MCF 10A (cell line): ENCODE measurements at regions not wholly inside any gene's neighbourhood (a gene's known extent, or its start where the extent isn't known, plus 50 kb on each side); places are given as distances from the start of the nearest gene placed in this dataset.

Source experiments
- BruUV-seq: library from RNA; stranded (reverse); fragments of 400-500 nt; replicated peaks from 2 replicates; lab custom pipeline; 2021; lab: Mats Ljungman, UMichigan
- CTCF ChIA-PET: fragments of 300-600 bp; sonication (Branson Sonifier 250); formaldehyde crosslinking; extraction: SDS; loops from one replicate; lab custom pipeline; 2021; ENCODE audit warnings: antibody characterized with exemption, inconsistent platforms; lab: Yijun Ruan, JAX
- POLR2A ChIA-PET: fragments of 300-600, 350-650 bp; sonication (Branson Sonifier 250); formaldehyde crosslinking; extraction: SDS; loops from one replicate; lab custom pipeline; 2020; ENCODE audit warnings: antibody characterized with exemption, inconsistent platforms; lab: Yijun Ruan, JAX
- DNase-seq: peaks from one replicate; pipeline ENCODE4 v3.0.0-alpha.2; 2018; ENCODE audit not compliant: unreplicated experiment
- H3K27ac Mint-ChIP-seq: one replicate; pipeline ENCODE4 v1.8.0; 2022; ENCODE audit warnings: mild to moderate bottlenecking, low read depth, mixed read lengths; ENCODE audit not compliant: unreplicated experiment
- H3K27me3 Mint-ChIP-seq: one replicate; pipeline ENCODE4 v1.8.0; 2022; ENCODE audit warnings: mixed read lengths; ENCODE audit not compliant: insufficient read depth, unreplicated experiment
- H3K36me3 Mint-ChIP-seq: one replicate; pipeline ENCODE4 v1.8.0; 2022; ENCODE audit warnings: mild to moderate bottlenecking, moderate library complexity, mixed read lengths; ENCODE audit not compliant: insufficient read depth, unreplicated experiment
- H3K4me1 Mint-ChIP-seq: one replicate; pipeline ENCODE4 v1.8.0; 2022; ENCODE audit warnings: mixed read lengths; ENCODE audit not compliant: insufficient read depth, unreplicated experiment
- H3K4me3 Mint-ChIP-seq: one replicate; pipeline ENCODE4 v1.8.0; 2022; ENCODE audit warnings: mild to moderate bottlenecking, moderate library complexity, mixed read lengths; ENCODE audit not compliant: unreplicated experiment
- H3K9me3 Mint-ChIP-seq: one replicate; pipeline ENCODE4 v1.8.0; 2022; ENCODE audit warnings: mixed read lengths; ENCODE audit not compliant: unreplicated experiment
- intact Hi-C: fragments of 100-400 bp; cut with micrococcal nuclease; formaldehyde crosslinking; loops from 2 replicates; pipeline ENCODE4 v1.14.1; 2022
- TF ChIP-seq, protein P1 (sequence below): fragments of 200-600 bp; IDR thresholded peaks from one replicate; pipeline ENCODE4 v1.8.0; 2022; ENCODE audit warnings: antibody characterized with exemption, mild to moderate bottlenecking; ENCODE audit not compliant: unreplicated experiment

DNA sequence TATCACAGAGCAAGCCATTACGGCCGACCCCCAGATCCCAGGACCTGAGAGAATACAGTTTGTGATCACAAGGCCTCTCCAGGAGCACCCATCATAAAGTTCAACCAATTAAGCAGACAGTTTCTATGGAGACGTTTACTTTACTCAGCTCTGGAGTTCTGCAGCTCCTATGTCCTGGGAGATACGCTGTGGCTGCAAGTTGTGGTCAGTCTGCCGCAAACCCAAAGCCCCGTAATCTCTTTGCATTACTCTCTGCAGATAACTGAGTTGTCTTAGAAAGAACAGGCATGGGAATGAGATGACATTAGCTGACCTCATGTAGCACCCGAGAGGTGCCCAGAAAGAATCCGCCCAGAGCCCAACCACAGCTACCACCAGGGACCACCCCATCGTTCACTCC, 305.1 kb downstream of the FGFR2 start:
- no peak overlapping the region for H3K4me3 Mint-ChIP-seq
- no peak for DNase-seq
- no peaks in the 10 kb centered on the region for H3K36me3 Mint-ChIP-seq
- CTCF ChIA-PET = no interaction called here
- H3K9me3 Mint-ChIP-seq = no peaks in the 10 kb centered on the region
- BruUV-seq = no TSS peak
- H3K4me1 Mint-ChIP-seq = peaks cover 2% of the 10 kb centered on the region
- TF ChIP-seq, protein P1, sequence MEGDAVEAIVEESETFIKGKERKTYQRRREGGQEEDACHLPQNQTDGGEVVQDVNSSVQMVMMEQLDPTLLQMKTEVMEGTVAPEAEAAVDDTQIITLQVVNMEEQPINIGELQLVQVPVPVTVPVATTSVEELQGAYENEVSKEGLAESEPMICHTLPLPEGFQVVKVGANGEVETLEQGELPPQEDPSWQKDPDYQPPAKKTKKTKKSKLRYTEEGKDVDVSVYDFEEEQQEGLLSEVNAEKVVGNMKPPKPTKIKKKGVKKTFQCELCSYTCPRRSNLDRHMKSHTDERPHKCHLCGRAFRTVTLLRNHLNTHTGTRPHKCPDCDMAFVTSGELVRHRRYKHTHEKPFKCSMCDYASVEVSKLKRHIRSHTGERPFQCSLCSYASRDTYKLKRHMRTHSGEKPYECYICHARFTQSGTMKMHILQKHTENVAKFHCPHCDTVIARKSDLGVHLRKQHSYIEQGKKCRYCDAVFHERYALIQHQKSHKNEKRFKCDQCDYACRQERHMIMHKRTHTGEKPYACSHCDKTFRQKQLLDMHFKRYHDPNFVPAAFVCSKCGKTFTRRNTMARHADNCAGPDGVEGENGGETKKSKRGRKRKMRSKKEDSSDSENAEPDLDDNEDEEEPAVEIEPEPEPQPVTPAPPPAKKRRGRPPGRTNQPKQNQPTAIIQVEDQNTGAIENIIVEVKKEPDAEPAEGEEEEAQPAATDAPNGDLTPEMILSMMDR = no peak
- no peaks in the 10 kb centered on the region for H3K27me3 Mint-ChIP-seq
- H3K27ac Mint-ChIP-seq = no peak overlapping the region
- POLR2A ChIA-PET = interaction anchor here (0.6 kb wide), 1 partner anchor 157 kb away, joined by 4 read pairs; no protein-coding TSS in a partner anchor
- intact Hi-C loops = no loop called here

DNA sequence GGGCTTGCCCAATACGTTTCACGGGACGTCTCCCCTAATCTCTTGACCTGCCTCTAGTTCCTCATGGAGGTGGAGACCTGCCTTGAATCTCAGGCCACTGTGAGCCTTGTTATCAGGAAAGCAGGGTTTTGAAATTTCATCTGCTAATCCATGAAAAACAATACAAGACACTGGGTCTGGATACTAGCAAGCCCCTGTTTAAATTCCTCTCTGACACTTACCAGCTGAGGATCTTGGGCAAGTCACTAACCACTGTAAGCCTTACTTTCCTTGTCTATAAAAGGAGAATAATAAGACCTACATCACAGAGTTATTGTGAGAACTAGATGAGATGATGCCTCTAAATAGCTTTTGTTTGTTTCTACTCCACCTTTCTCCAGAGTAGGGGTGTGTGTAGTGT, 303.6 kb downstream of the FGFR2 start:
- Mint-ChIP-seq H3K4me1 (no peaks in the 10 kb centered on the region), H3K36me3 (no peaks in the 10 kb centered on the region), H3K4me3 (no peak overlapping the region), H3K27me3 (no peaks in the 10 kb centered on the region), H3K9me3 (no peaks in the 10 kb centered on the region), H3K27ac (no peak overlapping the region)
- intact Hi-C loops = no loop called here
- TF ChIP-seq, protein P1 = no peak
- POLR2A ChIA-PET = interaction anchor here (0.7 kb wide), 2 partner anchors 28 to 801 kb away, joined by 3 to 4 read pairs; no protein-coding TSS in a partner anchor
- CTCF ChIA-PET = interaction anchor here (0.6 kb wide), 2 partner anchors 43 to 66 kb away, joined by 3 to 4 read pairs; no protein-coding TSS in a partner anchor
- no peak for DNase-seq
- no TSS peak for BruUV-seq

DNA sequence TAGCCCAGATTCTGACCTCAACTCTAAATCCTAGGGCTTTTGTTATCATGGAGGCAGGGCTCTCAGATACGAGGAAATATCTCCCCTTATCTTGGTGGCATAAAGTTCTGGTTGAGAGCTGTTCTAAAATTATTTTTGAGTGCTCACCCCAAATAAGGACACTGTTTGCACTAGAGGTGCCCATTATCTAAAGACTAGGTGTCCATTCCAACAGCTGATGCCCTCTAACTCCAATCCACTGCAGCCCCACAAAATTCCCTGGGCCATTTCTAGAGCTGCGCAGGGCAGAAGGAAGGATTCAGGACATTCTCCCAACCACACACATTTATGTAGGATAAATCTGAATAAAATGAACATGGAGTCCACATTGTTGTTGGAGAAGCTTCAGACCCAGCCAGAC, 301.9 kb downstream of the FGFR2 start:
- no peak overlapping the region for H3K27ac Mint-ChIP-seq
- BruUV-seq = no TSS peak
- TF ChIP-seq, protein P1 = no peak
- H3K4me3 Mint-ChIP-seq = no peak overlapping the region
- ChIA-PET POLR2A (no interaction called here), CTCF (no interaction called here)
- H3K9me3 Mint-ChIP-seq = no peaks in the 10 kb centered on the region
- H3K27me3 Mint-ChIP-seq = no peaks in the 10 kb centered on the region
- H3K36me3 Mint-ChIP-seq = no peaks in the 10 kb centered on the region
- H3K4me1 Mint-ChIP-seq = no peaks in the 10 kb centered on the region
- intact Hi-C loops = no loop called here
- DNase-seq = no peak

DNA sequence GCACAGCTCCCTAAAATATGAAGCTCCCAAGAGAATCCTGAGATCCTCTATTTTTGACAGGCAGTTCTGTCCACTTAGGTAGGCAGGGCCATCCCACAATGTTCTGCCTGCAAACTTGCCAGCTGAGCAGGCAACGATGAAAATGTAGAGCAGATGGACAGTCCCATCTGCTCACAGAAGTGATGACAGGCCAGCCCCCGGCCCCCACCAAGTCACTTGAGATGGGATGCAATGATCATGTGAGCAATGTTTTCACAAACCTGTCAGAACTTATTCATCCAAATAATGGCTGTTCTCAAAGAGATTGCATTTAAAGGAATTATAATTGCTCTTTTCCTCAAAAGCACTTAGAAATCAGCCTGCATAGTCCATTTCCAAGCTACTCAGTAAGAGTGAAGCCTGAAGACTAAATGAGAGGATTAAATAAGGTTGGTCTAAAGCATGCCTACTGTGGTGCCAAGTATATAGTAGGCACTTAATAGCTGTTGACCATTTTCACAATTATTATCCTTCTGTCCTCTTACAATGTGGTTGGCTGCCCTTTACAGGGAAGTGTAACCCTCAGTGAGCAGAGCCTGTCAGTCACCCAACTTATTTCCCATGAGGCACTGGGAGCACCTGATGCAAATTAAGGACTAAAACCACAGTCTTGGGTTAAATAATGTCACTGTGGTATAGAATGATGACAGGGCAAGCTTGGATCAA, 301.2 kb downstream of the FGFR2 start:
- no peak overlapping the region for H3K27ac Mint-ChIP-seq
- POLR2A ChIA-PET = interaction anchor here (0.6 kb wide), 1 partner anchor 10 kb away, joined by 3 read pairs; no protein-coding TSS in a partner anchor
- no peak overlapping the region for H3K4me3 Mint-ChIP-seq
- H3K9me3 Mint-ChIP-seq = no peaks in the 10 kb centered on the region
- intact Hi-C loops = no loop called here
- TF ChIP-seq, protein P1 = no peak
- no peak for DNase-seq
- CTCF ChIA-PET = interaction anchor here (2.1 kb wide), 1 partner anchor 16 kb away, joined by 10 read pairs; no protein-coding TSS in a partner anchor
- no peaks in the 10 kb centered on the region for H3K27me3 Mint-ChIP-seq
- H3K4me1 Mint-ChIP-seq = no peaks in the 10 kb centered on the region
- BruUV-seq = no TSS peak
- H3K36me3 Mint-ChIP-seq = no peaks in the 10 kb centered on the region
